ENCODE measurements at regions not wholly inside any gene's neighbourhood (a gene's known extent, or its start where the extent isn't known, plus 50 kb on each side); places are given as distances from the start of the nearest gene placed in this dataset.

DNA sequence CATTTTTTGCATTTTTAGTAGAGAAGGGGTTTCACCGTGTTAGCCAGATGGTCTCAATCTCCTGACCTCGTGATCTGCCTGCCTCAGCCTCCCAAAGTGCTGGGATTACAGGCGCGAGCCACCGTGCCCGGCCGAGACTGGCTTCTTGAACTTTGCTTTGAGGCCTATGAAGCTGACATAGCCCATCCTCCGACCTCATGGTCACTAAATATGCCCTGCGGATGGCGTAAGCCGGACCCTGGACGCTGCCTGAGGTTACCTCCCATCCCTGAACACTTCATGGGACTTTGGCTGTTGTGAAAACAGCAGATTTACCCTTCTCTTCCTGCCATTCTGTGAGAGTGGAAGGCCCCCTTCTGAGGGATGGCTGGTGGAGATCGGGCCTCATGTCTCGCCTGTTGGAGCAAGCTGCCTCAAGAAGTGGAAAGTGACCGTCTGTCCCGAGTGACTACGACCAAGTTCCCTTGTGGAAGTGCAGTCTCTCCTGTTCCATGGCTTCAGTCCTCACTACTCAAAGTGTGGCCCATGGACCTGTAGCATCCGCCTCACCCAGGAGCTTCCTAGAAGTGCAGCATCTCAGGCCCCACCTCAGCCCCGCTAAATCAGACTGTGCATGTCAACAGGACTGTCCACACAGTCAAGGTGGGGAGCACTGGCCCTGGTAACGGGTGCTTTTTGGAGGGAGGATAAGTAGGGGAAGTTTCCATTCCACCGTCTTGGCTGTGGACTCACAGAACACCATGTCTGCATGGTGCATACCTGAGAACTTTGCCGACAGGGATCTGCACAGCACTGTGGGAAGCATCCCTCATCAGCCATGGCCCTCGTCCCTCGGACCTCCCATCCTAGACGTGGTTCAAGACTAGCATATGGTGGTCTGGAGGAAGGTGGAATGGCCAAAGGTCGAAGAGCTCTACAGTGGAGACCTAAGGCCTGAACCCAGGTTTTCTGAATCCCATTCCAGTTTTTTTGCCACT, 210.5 kb upstream of the SHH start:
- TF ChIP-seq, protein P1, sequence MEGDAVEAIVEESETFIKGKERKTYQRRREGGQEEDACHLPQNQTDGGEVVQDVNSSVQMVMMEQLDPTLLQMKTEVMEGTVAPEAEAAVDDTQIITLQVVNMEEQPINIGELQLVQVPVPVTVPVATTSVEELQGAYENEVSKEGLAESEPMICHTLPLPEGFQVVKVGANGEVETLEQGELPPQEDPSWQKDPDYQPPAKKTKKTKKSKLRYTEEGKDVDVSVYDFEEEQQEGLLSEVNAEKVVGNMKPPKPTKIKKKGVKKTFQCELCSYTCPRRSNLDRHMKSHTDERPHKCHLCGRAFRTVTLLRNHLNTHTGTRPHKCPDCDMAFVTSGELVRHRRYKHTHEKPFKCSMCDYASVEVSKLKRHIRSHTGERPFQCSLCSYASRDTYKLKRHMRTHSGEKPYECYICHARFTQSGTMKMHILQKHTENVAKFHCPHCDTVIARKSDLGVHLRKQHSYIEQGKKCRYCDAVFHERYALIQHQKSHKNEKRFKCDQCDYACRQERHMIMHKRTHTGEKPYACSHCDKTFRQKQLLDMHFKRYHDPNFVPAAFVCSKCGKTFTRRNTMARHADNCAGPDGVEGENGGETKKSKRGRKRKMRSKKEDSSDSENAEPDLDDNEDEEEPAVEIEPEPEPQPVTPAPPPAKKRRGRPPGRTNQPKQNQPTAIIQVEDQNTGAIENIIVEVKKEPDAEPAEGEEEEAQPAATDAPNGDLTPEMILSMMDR (IDR thresholded peaks at IDR 0.05): no peak
- no peak for TF ChIP-seq POLR2A (IDR thresholded peaks at IDR 0.05)

All from ovary (tissue), 3 donors.